D721Med (cell line): ENCODE measurements at regions not wholly inside any gene's neighbourhood (a gene's known extent, or its start where the extent isn't known, plus 50 kb on each side); places are given as distances from the start of the nearest gene placed in this dataset.

ENCODE experiments used
- DNase-seq: peaks from one replicate; pipeline ENCODE4 v3.0.0; 2011; ENCODE audit warnings: low spot score; ENCODE audit not compliant: insufficient read length
- FAIRE-seq: peaks from 2 replicates; lab custom pipeline; 2011; peaks lifted over from hg19 to GRCh38; lab: Jason Lieb, UNC
- CTCF ChIP-seq: IDR thresholded peaks from 2 replicates; pipeline ENCODE4 v1.5.1; 2012; ENCODE audit warnings: mild to moderate bottlenecking, control low read depth; ENCODE audit not compliant: insufficient read depth; ENCODE audit errors: missing control alignments

GRCh38 chr3:194267744-194268653 lies 83.1 kb downstream of the CPN2 start:
- no peak for FAIRE-seq
- no peak for TF ChIP-seq CTCF
- DNase-seq: no peak

- DNase-seq: no peak
- no peak for TF ChIP-seq CTCF
- FAIRE-seq: no peak
These were observed 82.2 kb downstream of the CPN2 start for GRCh38 chr3:194268654-194269512.

- no peak for DNase-seq
- TF ChIP-seq CTCF: no peak
- FAIRE-seq: no peak
These were observed 81.5 kb downstream of the CPN2 start for GRCh38 chr3:194269610-194270145.

GRCh38 chr3:194270627-194271459 lies 80.3 kb downstream of the CPN2 start:
- FAIRE-seq: no peak
- DNase-seq: no peak
- no peak for TF ChIP-seq CTCF

GRCh38 chr3:194271460-194272035 lies 79.6 kb downstream of the CPN2 start:
- DNase-seq (no peak), FAIRE-seq (no peak)
- no peak for TF ChIP-seq CTCF

GRCh38 chr3:194272221-194272620 lies 78.9 kb downstream of the CPN2 start:
- DNase-seq: no peak
- no peak for TF ChIP-seq CTCF
- no peak for FAIRE-seq
